ENCODE measurements at regions not wholly inside any gene's neighbourhood (a gene's known extent, or its start where the extent isn't known, plus 50 kb on each side); places are given as distances from the start of the nearest gene placed in this dataset.

DNA sequence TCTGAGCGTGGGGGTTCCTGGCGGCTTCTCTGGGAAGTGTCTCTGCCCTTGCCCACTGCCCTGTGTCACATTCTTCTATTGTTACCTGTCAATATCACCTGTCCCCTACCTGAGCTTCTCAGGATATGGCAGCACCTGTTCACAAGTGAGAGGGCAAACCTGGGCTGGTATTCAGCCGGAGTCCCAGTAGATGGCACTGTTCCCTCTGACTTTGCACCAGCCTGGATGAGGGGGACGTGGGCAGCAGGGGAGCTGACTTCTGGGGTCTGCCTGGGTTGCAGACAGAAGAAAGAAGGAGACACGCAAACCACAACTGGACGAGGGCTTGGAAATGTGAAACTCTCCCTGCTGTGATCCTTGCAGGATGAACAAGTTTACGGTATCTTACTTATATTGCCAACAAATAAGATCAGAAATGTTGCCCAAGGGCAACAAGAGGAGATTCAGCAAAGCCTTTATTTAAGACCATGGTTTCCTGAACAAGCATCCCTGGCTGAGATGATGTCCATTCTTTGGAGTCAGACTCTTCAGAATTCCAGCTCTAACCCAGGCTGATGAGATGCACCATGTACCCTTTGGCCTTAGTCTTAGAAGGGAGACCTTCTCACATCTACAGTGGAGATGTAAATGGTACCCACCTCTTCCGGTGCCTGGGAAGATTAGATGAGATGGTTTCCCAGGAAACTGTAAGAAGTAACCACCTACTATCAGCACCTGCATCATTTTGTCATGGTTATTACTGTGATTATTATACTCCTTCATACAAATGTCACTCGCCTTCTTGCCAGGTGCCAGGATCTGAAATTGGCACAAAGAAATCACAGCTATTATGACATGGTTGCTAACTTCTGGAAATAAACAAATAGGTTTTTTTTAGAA is 400.0 kb upstream of the CDH4 start:
- peak; percentile 2 for DNase-seq (ENCODE audit: low spot score)

DNA sequence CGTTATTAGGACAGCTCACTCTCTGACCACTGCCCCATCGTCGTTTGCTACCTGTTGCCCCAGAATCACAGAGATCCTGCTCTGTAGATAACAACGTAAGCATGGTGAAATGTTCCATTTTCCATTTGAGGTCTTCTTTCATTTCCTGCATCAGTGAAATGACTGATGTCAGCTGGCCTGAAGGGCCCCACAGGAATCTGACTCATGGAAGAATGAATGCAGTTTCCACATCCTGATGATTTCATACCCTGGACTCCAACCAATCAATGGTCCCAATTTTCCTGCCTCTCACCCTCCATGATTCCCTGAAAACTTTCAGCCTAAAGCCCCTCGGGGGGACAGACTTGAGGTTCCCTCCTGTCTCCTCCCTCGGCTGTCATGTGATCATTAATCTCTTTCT is 394.4 kb upstream of the CDH4 start:
- DNase-seq (ENCODE audit: low spot score), result no peak

DNA sequence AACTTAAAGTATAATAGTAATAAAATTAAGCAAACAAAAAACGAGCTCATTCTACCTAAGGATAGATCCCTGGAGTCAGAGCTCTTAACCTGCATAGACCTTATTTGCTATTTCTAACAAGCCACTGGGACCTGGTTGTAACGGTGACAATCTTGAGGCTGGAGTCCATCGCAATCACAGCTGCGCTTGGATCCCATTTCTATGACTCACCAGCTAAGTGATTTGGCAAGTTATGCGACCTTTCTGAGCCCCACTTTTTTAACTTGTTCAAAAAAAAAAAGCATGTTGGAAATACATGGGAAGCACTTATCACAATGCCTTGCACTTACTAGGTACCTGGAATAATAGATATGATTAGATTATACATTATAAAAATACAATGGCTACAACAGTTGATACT is 389.5 kb upstream of the CDH4 start:
- DNase-seq (ENCODE audit: low spot score), result no peak

DNA sequence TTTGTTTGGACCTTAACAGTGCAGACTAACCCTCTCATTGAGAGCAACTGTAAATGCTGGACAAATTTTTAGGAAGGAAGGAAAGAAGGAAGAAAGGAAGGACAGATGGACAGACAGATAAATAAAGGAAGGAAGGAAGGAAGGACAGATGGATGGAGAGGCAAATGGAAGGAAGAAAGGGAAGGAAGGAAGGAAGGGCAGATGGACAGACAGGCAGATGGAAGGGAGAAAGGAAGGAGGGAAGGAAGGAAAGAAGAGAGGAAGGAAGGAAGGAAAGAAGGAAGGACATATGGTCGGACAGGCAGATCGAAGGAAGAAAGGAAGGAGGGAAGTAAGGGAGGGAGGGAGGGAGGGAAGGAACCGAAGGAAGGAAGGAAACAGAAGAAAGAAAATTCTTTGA is 388.5 kb upstream of the CDH4 start:
- no peak for DNase-seq (ENCODE audit: low spot score)

DNA sequence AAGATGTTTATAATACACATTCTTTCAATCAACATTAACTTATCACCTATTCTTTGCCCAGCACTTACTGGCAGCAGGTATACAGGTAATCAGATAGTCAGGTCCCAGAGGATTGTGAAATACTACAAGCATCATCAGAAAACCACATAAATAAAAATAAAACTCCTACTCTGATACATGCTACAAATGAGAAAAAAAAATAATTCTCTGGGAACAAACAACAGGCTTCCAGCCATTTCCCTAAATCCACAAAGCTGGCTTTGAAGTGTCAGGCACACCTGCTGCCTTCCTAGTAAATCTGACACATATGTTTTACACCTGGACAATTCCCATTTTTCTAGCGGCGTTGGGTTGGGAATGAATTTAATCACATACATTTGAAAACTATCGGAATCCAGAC is 384.5 kb upstream of the CDH4 start:
- DNase-seq (ENCODE audit: low spot score), result no peak

DNA sequence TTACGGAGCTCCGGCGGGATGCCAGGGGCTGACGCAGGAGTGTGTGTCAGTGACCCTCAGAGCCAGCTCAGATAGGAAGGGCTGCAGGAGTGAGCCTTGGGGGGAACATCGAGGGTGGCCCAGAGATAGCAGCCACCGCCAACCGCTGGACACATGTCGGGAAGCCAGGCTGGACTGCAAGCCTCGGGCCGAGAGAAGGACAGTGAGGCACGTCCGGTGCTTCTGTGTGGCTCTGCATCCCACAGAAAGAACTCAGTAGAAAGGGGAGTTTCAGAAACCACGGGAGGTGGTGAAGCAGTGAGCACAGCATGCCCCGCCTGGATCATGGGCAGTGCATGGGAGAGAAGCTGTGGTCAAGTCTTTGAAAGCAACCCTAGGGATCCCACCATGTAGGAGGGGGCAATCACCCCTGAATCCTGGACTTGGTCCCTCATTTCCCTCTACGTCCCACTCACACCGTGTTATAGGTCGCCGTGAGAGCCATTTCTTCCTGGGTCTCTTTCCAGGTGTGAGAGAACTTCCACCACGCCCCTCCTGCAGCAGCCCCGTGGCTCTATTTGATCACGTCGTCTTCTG is 383.7 kb upstream of the CDH4 start:
- no peak for DNase-seq (ENCODE audit: low spot score)

DNA sequence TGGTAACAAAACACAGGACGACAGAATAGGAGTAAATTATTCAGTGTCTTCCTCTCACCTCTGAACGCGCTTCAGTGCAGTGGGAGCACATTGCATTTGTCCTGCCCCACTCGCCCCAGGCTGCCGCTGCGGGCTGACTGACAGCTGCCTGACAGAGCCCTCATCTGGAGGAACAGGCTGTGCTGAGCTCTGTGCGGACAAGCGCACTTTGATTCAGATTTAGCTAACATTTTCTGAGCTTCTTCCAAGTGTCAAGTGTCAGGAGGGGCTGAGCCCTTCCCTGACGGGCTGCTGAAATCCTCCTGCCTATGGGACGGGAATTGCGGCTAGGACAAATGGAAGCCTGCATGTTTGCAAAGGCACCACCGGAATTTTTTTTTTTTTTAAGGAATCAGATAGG is 383.0 kb upstream of the CDH4 start:
- no peak for DNase-seq (ENCODE audit: low spot score)

DNA sequence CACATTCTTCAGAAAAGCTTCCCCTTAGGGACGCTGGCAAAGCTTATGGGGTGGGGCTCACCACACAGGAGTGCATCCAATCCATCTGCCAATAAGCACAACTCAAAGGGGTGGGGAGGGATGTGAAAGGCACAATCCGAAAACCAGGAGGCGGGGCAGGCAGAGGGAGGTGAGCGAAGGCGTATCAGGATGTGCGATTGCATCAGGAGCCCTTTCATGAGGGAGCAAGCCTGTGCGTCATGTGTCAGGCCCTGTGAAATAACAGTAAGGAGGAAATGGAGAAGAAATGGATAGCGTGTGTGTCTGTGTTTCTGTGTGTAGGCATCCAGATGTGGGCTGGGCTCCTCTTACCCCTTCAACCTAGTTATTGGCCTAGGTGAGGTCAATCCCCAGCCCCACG is 382.4 kb upstream of the CDH4 start:
- no peak for DNase-seq (ENCODE audit: low spot score)

DNA sequence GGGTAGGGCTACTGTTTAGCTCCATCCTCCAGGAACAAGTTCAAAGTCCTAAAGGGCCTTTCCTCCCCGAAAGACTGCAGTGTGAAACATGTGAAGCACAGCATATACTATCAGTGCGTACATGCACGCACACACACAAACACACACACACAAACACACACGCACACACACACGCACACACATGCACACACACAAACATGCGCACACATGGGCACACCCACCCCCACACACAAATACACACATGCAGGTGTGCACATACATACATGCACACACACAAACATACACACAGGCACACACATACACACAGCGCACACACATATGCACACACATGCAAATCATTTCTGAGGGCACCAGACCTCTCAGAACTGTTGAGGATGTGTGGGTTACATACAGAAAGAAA is 382.0 kb upstream of the CDH4 start:
- DNase-seq (ENCODE audit: low spot score), result no peak

DNA sequence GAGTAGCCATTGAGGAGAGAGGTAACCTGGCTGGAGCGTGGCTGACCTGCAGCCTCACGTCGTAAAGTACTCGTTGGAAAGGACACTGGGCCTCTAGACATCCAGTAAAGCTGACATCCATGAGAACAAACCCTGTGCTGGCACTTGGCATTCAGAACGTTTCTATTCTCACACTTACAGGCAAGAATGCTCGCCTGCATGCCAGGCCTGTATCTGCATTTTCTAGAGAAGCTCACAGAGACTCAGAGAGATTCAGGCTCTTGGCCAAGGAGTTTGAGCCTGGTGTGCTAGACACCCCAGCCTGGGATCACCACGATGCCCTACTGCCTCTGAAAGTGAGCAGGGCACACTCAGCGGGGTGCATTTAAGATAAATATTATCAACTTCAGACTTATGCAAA is 379.8 kb upstream of the CDH4 start:
- DNase-seq (ENCODE audit: low spot score), result no peak

DNA sequence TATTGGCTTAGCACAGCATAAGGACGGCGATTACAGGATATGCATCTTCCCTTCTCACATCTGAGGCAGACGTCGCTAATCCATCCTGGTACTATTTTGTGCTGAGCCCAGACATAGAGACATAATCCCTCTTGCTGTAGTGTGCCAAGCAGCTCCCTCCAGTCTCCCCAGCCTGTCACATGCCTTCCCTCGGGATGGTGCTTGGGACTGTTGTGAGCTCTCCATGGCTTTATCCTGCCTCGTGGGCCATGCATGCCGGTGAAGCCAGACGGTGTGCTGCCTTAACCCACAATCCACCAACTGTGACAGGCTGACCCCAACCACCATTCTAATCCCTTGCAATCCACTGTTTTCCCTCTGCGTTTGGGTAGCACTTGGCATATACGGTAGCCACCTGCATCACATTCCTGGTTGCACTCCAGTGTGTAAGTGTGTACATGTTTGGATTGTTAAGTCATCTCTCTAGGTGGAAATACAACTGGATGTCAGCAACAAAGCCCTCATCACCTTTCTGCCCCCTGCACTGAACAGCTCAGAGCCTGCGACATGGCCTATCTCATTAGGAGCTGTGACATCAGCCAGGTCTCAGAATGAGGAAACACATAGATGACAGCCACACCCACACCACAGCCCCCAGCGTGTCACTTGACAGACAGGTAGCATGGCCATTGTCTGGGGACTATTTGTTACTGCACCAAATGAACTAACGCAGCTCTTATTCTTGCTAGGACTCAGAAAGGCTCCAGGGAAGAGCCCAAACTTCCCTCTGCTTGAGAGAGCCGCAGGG is 374.8 kb upstream of the CDH4 start:
- DNase-seq (ENCODE audit: low spot score), result no peak

DNA sequence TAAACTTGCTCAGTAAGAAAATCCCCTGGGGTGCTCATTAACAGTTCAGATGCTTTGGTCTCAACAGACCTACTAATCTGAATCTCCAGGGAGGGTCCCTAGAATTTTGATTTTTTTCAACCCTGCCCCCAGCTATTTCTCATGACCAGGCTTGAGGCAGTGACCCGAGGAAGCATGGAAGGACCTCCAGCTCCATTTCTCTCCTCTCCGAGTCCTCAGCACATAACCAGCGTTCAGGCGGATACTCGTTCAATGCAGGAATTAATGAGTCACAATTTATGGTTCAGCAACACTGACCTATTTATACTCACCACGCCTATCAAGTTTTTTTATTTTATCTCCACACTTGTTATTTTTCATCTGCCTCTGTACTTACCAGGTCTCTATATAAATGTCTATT is 369.2 kb upstream of the CDH4 start:
- DNase-seq (ENCODE audit: low spot score), result no peak

DNA sequence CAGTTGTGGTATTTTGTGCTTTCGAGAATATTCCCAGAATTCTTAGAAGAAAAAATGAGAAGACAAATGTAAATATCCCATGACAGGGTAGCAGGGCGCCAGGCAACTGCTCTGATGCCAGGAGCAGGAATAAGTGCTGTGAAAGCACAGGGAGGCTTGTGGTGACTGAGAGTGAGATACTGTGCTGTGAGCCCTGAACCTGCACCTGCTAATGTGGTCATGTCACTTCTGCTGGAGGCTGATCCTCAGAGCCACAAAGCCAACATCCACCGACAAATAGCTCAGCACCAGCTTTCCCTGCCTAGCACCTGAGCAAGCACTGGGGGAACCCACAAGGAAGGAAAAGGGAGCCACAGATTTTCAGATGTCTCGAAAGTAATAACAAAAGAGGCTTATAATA is 368.6 kb upstream of the CDH4 start:
- DNase-seq (ENCODE audit: low spot score), result no peak

DNA sequence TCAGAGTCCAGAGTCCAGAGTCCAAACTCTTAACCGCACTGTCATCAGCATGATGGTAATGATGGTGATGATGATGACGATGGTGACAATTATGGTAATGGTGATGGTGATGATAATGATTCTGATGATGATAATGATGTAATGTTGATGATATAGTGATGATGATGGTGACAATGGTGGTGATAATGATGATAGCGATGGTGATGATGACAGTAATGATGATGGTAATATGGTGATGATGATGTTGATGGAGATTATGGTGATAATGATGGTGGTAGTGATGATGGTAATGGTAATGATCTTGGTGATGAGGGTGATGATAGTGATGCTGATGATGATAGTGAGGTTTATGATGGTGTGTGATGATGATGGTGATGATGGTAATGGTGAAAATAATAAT is 367.8 kb upstream of the CDH4 start:
- no peak for DNase-seq (ENCODE audit: low spot score)

DNA sequence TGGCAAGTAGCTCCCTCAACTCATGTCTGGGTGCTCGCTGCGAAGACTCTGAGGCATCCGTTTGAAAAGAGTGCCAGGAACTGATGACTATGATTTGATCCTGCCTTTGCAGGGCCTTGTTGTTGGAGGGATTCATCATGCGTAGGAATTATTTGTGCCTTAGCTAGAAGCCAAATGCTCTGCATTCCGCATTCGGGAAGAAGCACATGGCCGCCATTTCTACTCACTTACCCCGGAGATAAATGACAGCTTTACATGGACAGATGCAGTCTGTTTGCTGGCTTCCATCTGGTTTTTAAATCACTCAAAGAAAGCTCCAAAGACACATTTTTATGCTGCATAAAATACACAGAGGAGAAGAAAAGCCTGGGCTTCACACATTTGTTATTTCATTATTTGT is 363.3 kb upstream of the CDH4 start:
- no peak for DNase-seq (ENCODE audit: low spot score)

DNA sequence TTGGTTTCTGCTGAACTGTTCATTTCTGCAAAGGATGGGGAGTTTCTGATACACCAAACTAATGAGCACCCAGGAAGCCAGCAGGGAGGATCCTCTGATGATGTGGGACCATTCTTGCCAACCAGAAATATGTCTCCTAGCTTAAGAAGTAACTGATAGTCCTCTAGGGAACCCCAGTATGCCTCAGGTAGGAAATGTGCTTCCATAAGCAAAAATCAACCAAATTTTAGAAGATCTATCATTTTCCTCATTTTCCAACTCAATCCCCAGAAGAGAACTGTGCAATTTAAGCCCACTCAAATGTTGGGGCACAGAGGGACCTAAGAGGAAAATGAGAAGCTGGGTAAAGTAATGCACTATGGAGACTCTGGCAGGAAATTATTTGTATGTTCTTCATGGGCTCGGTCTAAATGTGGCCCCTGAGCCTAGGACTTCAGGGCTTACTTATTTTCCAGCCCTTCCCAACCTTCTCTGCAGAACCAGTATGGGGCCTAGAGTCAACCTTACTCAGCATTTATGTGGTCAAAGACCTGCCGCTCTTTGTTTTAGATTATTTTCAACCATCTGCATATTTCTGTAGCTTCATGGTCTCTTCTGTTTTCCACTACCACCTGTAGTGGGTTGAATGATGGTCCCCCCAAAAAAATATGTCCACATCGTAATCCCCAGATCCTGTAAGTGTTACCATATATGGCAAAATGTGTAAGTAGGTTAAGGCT is 359.8 kb upstream of the CDH4 start:
- no peak for DNase-seq (ENCODE audit: low spot score)

DNA sequence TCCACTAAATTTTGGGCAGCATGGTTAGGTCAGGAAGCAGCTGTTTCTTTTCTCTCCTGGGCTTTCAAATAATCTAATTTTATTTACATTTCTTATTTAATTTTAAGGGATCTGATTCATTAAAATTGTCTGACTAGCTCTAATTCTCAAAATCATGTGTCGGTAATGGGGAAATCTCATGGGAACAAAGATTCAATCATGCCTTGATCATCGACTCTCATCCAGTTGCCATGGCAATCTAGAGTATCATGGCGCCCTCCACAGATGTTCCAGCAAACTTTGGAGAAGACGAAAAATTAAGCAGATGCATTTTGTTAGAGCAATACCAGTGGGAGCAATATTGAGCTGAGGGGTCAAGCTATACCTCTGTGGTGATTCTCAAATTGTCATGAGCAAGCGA is 358.0 kb upstream of the CDH4 start:
- DNase-seq (ENCODE audit: low spot score), result no peak

DNA sequence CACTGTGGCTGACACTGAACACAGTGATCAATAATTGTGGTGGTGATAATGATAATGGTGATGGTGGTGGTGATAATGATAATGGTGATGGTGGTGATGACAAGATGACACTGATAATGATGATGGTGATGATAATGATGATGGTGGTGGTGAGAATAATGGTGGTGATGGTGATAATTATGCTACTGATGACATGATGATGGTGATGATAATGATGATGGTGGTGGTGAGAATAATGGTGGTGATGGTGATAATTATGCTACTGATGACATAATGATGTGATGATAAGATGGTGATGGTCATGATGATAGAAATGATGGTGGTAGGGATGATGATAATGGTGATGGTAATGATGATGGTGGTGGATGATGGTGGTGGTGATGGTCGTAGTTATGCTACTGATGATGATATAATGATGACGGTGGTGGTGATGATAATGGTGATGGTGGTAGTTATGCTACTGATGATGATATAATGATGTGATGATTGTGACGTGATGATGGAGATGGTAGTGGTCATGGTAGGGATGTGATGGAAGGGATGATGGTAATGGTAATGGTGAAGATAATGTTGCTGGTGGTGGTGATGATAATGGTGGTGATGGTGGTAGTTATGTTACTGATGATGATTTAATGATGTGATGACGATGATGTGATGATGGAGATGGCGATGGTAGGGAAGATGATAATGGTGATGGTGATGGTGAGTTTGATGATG is 356.5 kb upstream of the CDH4 start:
- no peak for DNase-seq (ENCODE audit: low spot score)

DNA sequence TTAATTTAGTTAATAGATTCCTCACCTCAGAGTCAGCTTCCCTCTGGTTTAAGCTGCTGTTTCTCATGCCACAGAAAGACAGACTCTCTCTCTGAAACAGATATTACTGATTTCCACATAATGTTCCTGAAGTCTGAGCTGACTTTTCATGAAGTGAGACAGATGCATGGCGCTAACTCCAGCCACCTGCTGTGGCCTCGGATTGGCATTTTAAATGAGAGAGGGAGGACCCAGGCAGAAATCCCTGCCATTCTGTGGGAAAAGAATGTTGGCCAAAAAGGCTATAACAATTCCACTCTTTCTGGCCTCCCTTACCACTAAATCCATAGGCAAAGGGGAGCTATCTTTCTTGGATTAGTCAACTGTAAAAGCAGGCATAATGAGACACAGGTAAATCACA is 354.1 kb upstream of the CDH4 start:
- DNase-seq (ENCODE audit: low spot score), result no peak

DNA sequence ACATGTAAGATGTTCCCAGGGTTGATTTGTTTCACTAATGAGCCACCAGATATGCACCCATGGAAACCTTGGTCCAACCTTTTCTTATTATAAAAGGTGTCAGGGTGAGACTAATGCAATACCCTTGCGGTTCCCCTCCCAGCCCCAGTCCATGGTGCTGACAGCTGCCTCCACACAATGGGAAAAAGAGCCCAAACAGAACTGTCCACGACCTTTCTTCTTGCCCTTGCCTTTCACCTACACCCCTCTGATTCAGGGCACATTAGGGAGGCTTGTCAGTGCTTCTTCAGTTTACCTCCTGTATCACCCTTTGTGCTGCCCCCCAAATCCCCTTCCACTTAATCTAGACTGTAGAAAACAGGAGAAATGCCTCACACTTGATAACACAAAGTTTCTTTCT is 352.7 kb upstream of the CDH4 start:
- no peak for DNase-seq (ENCODE audit: low spot score)

DNA sequence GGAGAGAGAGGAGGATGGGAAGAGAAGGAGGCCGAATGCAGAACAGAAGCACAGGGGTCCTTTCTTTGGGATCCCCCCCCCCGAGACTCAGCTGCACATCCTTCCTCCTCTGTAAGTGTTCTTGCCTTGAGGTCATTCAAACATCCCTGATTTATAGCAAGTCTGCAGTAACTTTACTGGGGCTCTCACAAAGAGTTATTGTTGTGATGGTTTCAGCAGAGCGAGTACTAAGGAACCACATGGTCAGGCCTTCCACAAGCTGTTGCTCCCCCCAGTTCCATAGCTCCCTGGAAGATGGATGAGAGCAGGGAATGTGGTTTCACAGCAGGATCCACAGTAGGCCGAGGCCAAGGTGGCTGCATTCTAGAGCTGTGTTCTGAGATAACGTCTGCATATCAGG is 351.4 kb upstream of the CDH4 start:
- no peak for DNase-seq (ENCODE audit: low spot score)

DNA sequence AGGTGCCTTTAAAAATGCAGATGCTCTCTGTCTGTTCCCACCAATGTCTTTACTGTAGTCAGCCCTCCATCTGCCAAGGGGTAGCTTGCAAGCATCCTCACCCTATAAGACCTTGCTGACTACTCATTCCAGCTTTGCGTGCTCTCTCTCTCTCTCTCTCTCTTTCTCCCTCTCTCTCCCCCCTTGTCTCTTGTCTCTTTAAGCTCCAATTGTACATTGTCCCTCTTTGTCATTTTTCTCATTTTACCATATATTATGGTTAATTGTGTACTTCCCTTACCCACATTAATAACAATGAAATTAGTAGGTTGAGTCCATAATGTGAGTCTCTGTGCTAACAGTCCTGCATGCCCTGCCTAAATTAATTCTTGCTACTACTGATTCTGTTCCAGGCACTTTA is 350.2 kb upstream of the CDH4 start:
- DNase-seq (ENCODE audit: low spot score), result no peak
